IPS DF 6.9 (cell line): ENCODE measurements at regions not wholly inside any gene's neighbourhood (a gene's known extent, or its start where the extent isn't known, plus 50 kb on each side); places are given as distances from the start of the nearest gene placed in this dataset.

ENCODE experiments used
- DNase-seq: peaks from one replicate; pipeline ENCODE4 v3.0.0-alpha.2; 2013; ENCODE audit warnings: low read depth, low spot score
- H3K27ac ChIP-seq: one replicate; pipeline ENCODE4 v1.5.1; 2013; ENCODE audit warnings: low read length, control low read depth
- H3K27me3 ChIP-seq: 2 replicates; pipeline ENCODE4 v1.6.1; 2013; ENCODE audit warnings: mild to moderate bottlenecking, low read length; ENCODE audit not compliant: control insufficient read depth, insufficient read depth
- H3K36me3 ChIP-seq: 2 replicates; pipeline ENCODE4 v1.6.1; 2013; ENCODE audit warnings: low read length; ENCODE audit not compliant: control insufficient read depth, insufficient read depth
- H3K4me1 ChIP-seq: 2 replicates; pipeline ENCODE4 v1.6.1; 2013; ENCODE audit warnings: low read length; ENCODE audit not compliant: control insufficient read depth, insufficient read depth
- H3K4me3 ChIP-seq: 2 replicates; pipeline ENCODE4 v1.5.1; 2013; ENCODE audit warnings: mild to moderate bottlenecking, low read length
- H3K9me3 ChIP-seq: 2 replicates; pipeline ENCODE4 v1.6.1; 2013; ENCODE audit warnings: low read length, inconsistent platforms; ENCODE audit not compliant: control insufficient read depth, insufficient read depth
- WGBS: extraction: QIAGEN DNeasy Blood & Tissue Kit; methylation state at CpG from one replicate; pipeline ENCODE4 v1.1.7; 2013; ENCODE audit warnings: mixed read lengths, missing lambda C conversion rate; ENCODE audit not compliant: insufficient read length, insufficient coverage; 5-methylcytosine and 5-hydroxymethylcytosine counted together

GRCh38 chr2:6644261-6644660 lies 221.4 kb downstream of the CMPK2 start:
- no peaks in the 10 kb centered on the region for H3K27me3 ChIP-seq
- no peak overlapping the region for H3K27ac ChIP-seq
- peaks cover 3% of the 10 kb centered on the region; the same call in 1 of the 2 replicates for H3K4me1 ChIP-seq
- no peaks in the 10 kb centered on the region for H3K9me3 ChIP-seq
- no peak overlapping the region for H3K4me3 ChIP-seq
- no CpG with 5 or more reads among the region's 2 CpGs for WGBS
- no peak for DNase-seq
- H3K36me3 ChIP-seq, result no peaks in the 10 kb centered on the region

- no CpG with 5 or more reads among the region's 1 CpG for WGBS
- Histone ChIP-seq H3K27me3 (no peaks in the 10 kb centered on the region), H3K4me1 (peaks cover 3% of the 10 kb centered on the region; the same call in 1 of the 2 replicates), H3K36me3 (no peaks in the 10 kb centered on the region), H3K4me3 (no peak overlapping the region), H3K27ac (no peak overlapping the region), H3K9me3 (no peaks in the 10 kb centered on the region)
- no peak for DNase-seq
Observed at GRCh38 chr2:6645004-6645403, 220.7 kb downstream of the CMPK2 start.

GRCh38 chr2:6645672-6646071 lies 220.0 kb downstream of the CMPK2 start:
- Histone ChIP-seq H3K4me3 (no peak overlapping the region), H3K27me3 (no peaks in the 10 kb centered on the region), H3K9me3 (no peaks in the 10 kb centered on the region), H3K27ac (no peak overlapping the region), H3K36me3 (no peaks in the 10 kb centered on the region), H3K4me1 (no peaks in the 10 kb centered on the region)
- WGBS, result no CpG with 5 or more reads among the region's 1 CpG
- DNase-seq, result no peak

GRCh38 chr2:6647046-6647445 lies 218.7 kb downstream of the CMPK2 start:
- no peaks in the 10 kb centered on the region for H3K4me1 ChIP-seq
- no peak overlapping the region for H3K4me3 ChIP-seq
- no peak for DNase-seq
- WGBS, result no CpG with 5 or more reads among the region's 6 CpGs
- no peaks in the 10 kb centered on the region for H3K9me3 ChIP-seq
- H3K27ac ChIP-seq, result no peak overlapping the region
- H3K36me3 ChIP-seq, result no peaks in the 10 kb centered on the region
- H3K27me3 ChIP-seq, result no peaks in the 10 kb centered on the region

- no peaks in the 10 kb centered on the region for H3K9me3 ChIP-seq
- H3K4me1 ChIP-seq, result no peaks in the 10 kb centered on the region
- no peak overlapping the region for H3K4me3 ChIP-seq
- no peak for DNase-seq
- no CpG with 5 or more reads among the region's 6 CpGs for WGBS
- no peak overlapping the region for H3K27ac ChIP-seq
- H3K27me3 ChIP-seq, result no peaks in the 10 kb centered on the region
- H3K36me3 ChIP-seq, result no peaks in the 10 kb centered on the region
Observed at GRCh38 chr2:6648596-6649247, 217.0 kb downstream of the CMPK2 start.

GRCh38 chr2:6650311-6650710 lies 215.4 kb downstream of the CMPK2 start:
- WGBS, result no CpG with 5 or more reads among the region's 5 CpGs
- no peak overlapping the region for H3K4me3 ChIP-seq
- H3K27me3 ChIP-seq, result no peaks in the 10 kb centered on the region
- no peaks in the 10 kb centered on the region for H3K9me3 ChIP-seq
- H3K4me1 ChIP-seq, result no peaks in the 10 kb centered on the region
- no peaks in the 10 kb centered on the region for H3K36me3 ChIP-seq
- no peak for DNase-seq
- no peak overlapping the region for H3K27ac ChIP-seq

GRCh38 chr2:6652251-6652650 lies 213.5 kb downstream of the CMPK2 start:
- Histone ChIP-seq H3K4me1 (no peaks in the 10 kb centered on the region), H3K27ac (no peak overlapping the region), H3K36me3 (no peaks in the 10 kb centered on the region), H3K27me3 (no peaks in the 10 kb centered on the region), H3K9me3 (no peaks in the 10 kb centered on the region), H3K4me3 (no peak overlapping the region)
- no peak for DNase-seq
- whole genome bisulfite sequencing, result no CpG with 5 or more reads among the region's 2 CpGs

GRCh38 chr2:6653281-6653750 lies 212.4 kb downstream of the CMPK2 start:
- no peak for DNase-seq
- Histone ChIP-seq H3K9me3 (no peaks in the 10 kb centered on the region), H3K27me3 (no peaks in the 10 kb centered on the region), H3K27ac (no peak overlapping the region), H3K4me3 (no peak overlapping the region), H3K4me1 (no peaks in the 10 kb centered on the region), H3K36me3 (no peaks in the 10 kb centered on the region)
- WGBS, result no CpG with 5 or more reads among the region's 7 CpGs

GRCh38 chr2:6654279-6654678 lies 211.4 kb downstream of the CMPK2 start:
- DNase-seq, result no peak
- H3K27ac ChIP-seq, result no peak overlapping the region
- no CpG with 5 or more reads among the region's 5 CpGs for WGBS
- H3K9me3 ChIP-seq, result no peaks in the 10 kb centered on the region
- H3K27me3 ChIP-seq, result no peaks in the 10 kb centered on the region
- no peaks in the 10 kb centered on the region for H3K36me3 ChIP-seq
- no peak overlapping the region for H3K4me3 ChIP-seq
- no peaks in the 10 kb centered on the region for H3K4me1 ChIP-seq

- H3K4me1 ChIP-seq, result no peaks in the 10 kb centered on the region
- H3K27ac ChIP-seq, result no peak overlapping the region
- H3K9me3 ChIP-seq, result no peaks in the 10 kb centered on the region
- no peaks in the 10 kb centered on the region for H3K27me3 ChIP-seq
- no CpG with 5 or more reads among the region's 4 CpGs for WGBS
- no peak overlapping the region for H3K4me3 ChIP-seq
- DNase-seq, result no peak
- H3K36me3 ChIP-seq, result no peaks in the 10 kb centered on the region
Observed at GRCh38 chr2:6656633-6657032, 209.1 kb downstream of the CMPK2 start.

- whole genome bisulfite sequencing, result no CpG with 5 or more reads among the region's 5 CpGs
- Histone ChIP-seq H3K4me1 (no peaks in the 10 kb centered on the region), H3K27ac (no peak overlapping the region), H3K27me3 (no peaks in the 10 kb centered on the region), H3K4me3 (no peak overlapping the region), H3K36me3 (no peaks in the 10 kb centered on the region), H3K9me3 (no peaks in the 10 kb centered on the region)
- no peak for DNase-seq
Observed at GRCh38 chr2:6657136-6657535, 208.6 kb downstream of the CMPK2 start.
